Panc1 (cell line): ENCODE measurements at regions not wholly inside any gene's neighbourhood (a gene's known extent, or its start where the extent isn't known, plus 50 kb on each side); places are given as distances from the start of the nearest gene placed in this dataset.

Experiments used
- ATAC-seq: fragments of 200-7000 bp; cut with Tn5 transposase; 2 replicates; pipeline ENCODE4 v1.9.1; 2020; ENCODE audit warnings: mild to moderate bottlenecking, moderate library complexity
- BruUV-seq: library from RNA; stranded (reverse); fragments of 400-500 nt; replicated peaks from 2 replicates; lab custom pipeline; 2021; lab: Mats Ljungman, UMichigan
- CTCF ChIA-PET: fragments of 300-600 bp; sonication (Branson Sonifier 250); formaldehyde crosslinking; loops from one replicate; lab custom pipeline; 2022; ENCODE audit warnings: antibody characterized with exemption; lab: Charles Lee
- POLR2A ChIA-PET: fragments of 300-600 bp; sonication (Branson Sonifier 250); formaldehyde crosslinking; loops from one replicate; lab custom pipeline; 2022; ENCODE audit warnings: antibody characterized with exemption; lab: Charles Lee
- DNase-seq: peaks from one replicate; pipeline ENCODE4 v3.0.0-alpha.2; 2010; ENCODE audit warnings: low read depth, low spot score
- H3K27ac ChIP-seq: 2 replicates; pipeline ENCODE4 v1.5.1; 2011; ENCODE audit warnings: mild to moderate bottlenecking, low read length, inconsistent platforms
- H3K27me3 ChIP-seq: fragments of 200-500 bp; sonication (Bioruptor generic); 2 replicates; pipeline ENCODE4 v1.6.0; 2014; ENCODE audit warnings: low read length, inconsistent platforms; ENCODE audit not compliant: control insufficient read depth, insufficient read depth
- H3K36me3 ChIP-seq: fragments of 200-500 bp; sonication (Bioruptor generic); 2 replicates; pipeline ENCODE4 v1.5.1; 2014; ENCODE audit warnings: inconsistent platforms, mild to moderate bottlenecking, low read length, moderate library complexity; ENCODE audit not compliant: control insufficient read depth, insufficient read depth
- H3K4me1 ChIP-seq: 2 replicates; pipeline ENCODE4 v1.5.1; 2011; ENCODE audit warnings: inconsistent platforms, mild to moderate bottlenecking, low read length, moderate library complexity; ENCODE audit not compliant: control insufficient read depth, insufficient read depth
- H3K4me3 ChIP-seq, 2 experiments: 2 replicates each; pipeline ENCODE4 v1.5.1; 2011 to 2012; ENCODE audit warnings: low read depth in 2 of 2, low read length in 2 of 2, mild to moderate bottlenecking in 2 of 2, inconsistent platforms in 1 of 2, moderate library complexity in 1 of 2
- H3K9me3 ChIP-seq: fragments of 200-500 bp; sonication (Bioruptor generic); 2 replicates; pipeline ENCODE4 v1.5.1; 2014; ENCODE audit warnings: low read depth, mild to moderate bottlenecking, inconsistent platforms, low read length, moderate library complexity; ENCODE audit not compliant: control insufficient read depth, insufficient read depth
- POLR2AphosphoS5 ChIP-seq: IDR thresholded peaks from 2 replicates; pipeline ENCODE4 v1.6.1; 2012; ENCODE audit warnings: mild to moderate bottlenecking, low read depth, low read length, moderate library complexity
- SIN3A ChIP-seq: IDR thresholded peaks from 2 replicates; pipeline ENCODE4 v1.6.1; 2012; ENCODE audit warnings: low read depth, mild to moderate bottlenecking, low read length, moderate library complexity, borderline replicate concordance; ENCODE audit not compliant: insufficient read depth
- TCF7L2 ChIP-seq: IDR thresholded peaks from 2 replicates; pipeline ENCODE4 v1.6.1; 2011; ENCODE audit warnings: mild to moderate bottlenecking, low read depth, low read length, inconsistent platforms
- in situ Hi-C: cut with HindIII; loops from 2 replicates; pipeline ENCODE4 v1.10.0; 2016; ENCODE audit warnings: low sequenced_read_pairs, low pct_unique_long_range_greater_than_20kb
- intact Hi-C: fragments of 100-400 bp; cut with micrococcal nuclease; formaldehyde crosslinking; loops from one replicate; pipeline ENCODE4 v1.10.0; 2022; ENCODE audit not compliant: unreplicated experiment
- TF ChIP-seq, protein P1 (sequence below), 2 experiments: IDR thresholded peaks; 2 replicates each; pipeline ENCODE4 v1.6.1; 2011 to 2012; ENCODE audit warnings: low read depth in 2 of 2, control low read depth in 1 of 2, low read length in 1 of 2, mild to moderate bottlenecking in 1 of 2, moderate library complexity in 1 of 2; ENCODE audit not compliant: insufficient read depth in 1 of 2
- TF ChIP-seq, protein P2 (sequence below): fragments of 450-650 bp; IDR thresholded peaks from 2 replicates; pipeline ENCODE4 v1.5.1; 2017; ENCODE audit warnings: mild to moderate bottlenecking

DNA sequence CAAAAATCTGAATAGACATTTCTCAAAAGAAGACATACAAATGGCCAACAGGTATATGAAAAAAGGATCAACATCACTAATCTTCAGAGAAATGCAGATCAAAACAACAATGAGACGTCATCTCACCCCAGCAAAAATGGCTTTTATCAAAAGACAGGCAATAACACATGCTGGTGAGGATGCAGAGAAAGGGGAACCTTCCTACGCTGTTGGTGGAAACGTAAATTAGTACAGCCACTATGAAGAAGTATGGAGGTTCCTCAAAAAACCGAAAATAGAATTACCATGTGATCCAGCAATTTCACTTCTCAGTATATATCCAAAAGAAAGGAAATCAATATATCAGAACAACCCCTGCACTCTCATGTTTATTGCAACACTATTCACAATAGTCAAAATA, 65.1 kb upstream of the ATP1B1 start:
- TF ChIP-seq TCF7L2 (no peak), POLR2AphosphoS5 (no peak), SIN3A (no peak)
- TF ChIP-seq, protein P1, sequence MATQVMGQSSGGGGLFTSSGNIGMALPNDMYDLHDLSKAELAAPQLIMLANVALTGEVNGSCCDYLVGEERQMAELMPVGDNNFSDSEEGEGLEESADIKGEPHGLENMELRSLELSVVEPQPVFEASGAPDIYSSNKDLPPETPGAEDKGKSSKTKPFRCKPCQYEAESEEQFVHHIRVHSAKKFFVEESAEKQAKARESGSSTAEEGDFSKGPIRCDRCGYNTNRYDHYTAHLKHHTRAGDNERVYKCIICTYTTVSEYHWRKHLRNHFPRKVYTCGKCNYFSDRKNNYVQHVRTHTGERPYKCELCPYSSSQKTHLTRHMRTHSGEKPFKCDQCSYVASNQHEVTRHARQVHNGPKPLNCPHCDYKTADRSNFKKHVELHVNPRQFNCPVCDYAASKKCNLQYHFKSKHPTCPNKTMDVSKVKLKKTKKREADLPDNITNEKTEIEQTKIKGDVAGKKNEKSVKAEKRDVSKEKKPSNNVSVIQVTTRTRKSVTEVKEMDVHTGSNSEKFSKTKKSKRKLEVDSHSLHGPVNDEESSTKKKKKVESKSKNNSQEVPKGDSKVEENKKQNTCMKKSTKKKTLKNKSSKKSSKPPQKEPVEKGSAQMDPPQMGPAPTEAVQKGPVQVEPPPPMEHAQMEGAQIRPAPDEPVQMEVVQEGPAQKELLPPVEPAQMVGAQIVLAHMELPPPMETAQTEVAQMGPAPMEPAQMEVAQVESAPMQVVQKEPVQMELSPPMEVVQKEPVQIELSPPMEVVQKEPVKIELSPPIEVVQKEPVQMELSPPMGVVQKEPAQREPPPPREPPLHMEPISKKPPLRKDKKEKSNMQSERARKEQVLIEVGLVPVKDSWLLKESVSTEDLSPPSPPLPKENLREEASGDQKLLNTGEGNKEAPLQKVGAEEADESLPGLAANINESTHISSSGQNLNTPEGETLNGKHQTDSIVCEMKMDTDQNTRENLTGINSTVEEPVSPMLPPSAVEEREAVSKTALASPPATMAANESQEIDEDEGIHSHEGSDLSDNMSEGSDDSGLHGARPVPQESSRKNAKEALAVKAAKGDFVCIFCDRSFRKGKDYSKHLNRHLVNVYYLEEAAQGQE (IDR thresholded peaks at IDR 0.05; ENCODE audit: insufficient read depth in 1 of 2, low read depth in 2 of 2, low read length in 1 of 2) = no peak
- TF ChIP-seq, protein P2, sequence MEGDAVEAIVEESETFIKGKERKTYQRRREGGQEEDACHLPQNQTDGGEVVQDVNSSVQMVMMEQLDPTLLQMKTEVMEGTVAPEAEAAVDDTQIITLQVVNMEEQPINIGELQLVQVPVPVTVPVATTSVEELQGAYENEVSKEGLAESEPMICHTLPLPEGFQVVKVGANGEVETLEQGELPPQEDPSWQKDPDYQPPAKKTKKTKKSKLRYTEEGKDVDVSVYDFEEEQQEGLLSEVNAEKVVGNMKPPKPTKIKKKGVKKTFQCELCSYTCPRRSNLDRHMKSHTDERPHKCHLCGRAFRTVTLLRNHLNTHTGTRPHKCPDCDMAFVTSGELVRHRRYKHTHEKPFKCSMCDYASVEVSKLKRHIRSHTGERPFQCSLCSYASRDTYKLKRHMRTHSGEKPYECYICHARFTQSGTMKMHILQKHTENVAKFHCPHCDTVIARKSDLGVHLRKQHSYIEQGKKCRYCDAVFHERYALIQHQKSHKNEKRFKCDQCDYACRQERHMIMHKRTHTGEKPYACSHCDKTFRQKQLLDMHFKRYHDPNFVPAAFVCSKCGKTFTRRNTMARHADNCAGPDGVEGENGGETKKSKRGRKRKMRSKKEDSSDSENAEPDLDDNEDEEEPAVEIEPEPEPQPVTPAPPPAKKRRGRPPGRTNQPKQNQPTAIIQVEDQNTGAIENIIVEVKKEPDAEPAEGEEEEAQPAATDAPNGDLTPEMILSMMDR = no peak
- Histone ChIP-seq H3K36me3 (no peaks in the 10 kb centered on the region), H3K9me3 (peaks cover 5% of the 10 kb centered on the region; the same call in 1 of the 2 replicates), H3K27me3 (no peaks in the 10 kb centered on the region), H3K4me3 (no peak overlapping the region), H3K27ac (no peak overlapping the region), H3K4me1 (no peaks in the 10 kb centered on the region)
- BruUV-seq = no TSS peak
- in situ Hi-C loops = no loop called here
- ATAC-seq (no peak), DNase-seq (no peak)
- ChIA-PET CTCF (no interaction called here), POLR2A (no interaction called here)
- intact Hi-C loops = no loop called here

DNA sequence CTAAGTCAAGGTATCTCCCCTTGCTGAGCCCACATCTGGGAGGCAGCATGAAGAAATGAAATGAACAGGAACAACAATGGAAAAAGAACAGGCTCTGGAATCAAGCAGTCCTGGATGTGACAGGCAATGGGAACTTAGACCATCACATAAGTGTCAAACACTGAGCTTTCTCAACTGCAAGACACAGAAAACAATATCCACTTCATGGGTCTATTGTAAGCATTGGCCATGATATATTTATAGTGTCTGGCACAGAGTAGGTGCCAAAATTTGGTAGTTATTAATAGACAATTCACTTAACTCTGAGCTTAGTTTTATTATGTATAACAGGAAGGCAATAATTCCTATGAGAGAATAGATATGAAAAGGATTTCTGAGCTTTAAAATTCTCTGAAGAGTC, 64.1 kb upstream of the ATP1B1 start:
- H3K4me1 ChIP-seq = no peaks in the 10 kb centered on the region
- no peak overlapping the region for H3K27ac ChIP-seq
- intact Hi-C loops = no loop called here
- ATAC-seq (no peak), DNase-seq (no peak)
- no peaks in the 10 kb centered on the region for H3K27me3 ChIP-seq
- ChIA-PET POLR2A (no interaction called here), CTCF (no interaction called here)
- H3K4me3 ChIP-seq = no peak overlapping the region
- TF ChIP-seq TCF7L2 (no peak), POLR2AphosphoS5 (no peak), SIN3A (no peak)
- TF ChIP-seq, protein P2 = no peak
- TF ChIP-seq, protein P1 (IDR thresholded peaks at IDR 0.05; ENCODE audit: insufficient read depth in 1 of 2, low read depth in 2 of 2, low read length in 1 of 2) = no peak
- peaks cover 4% of the 10 kb centered on the region; the same call in 1 of the 2 replicates for H3K9me3 ChIP-seq
- H3K36me3 ChIP-seq = no peaks in the 10 kb centered on the region
- BruUV-seq = no TSS peak
- in situ Hi-C loops = no loop called here
